ENCODE measurements at regions not wholly inside any gene's neighbourhood (a gene's known extent, or its start where the extent isn't known, plus 50 kb on each side); places are given as distances from the start of the nearest gene placed in this dataset.

GRCh38 chr9:135179976-135180375, 92.5 kb downstream of the OLFM1 start:
- TF ChIP-seq REST (IDR thresholded peaks at IDR 0.05; ENCODE audit: borderline replicate concordance), result no peak
- no peak for TF ChIP-seq REST (CRISPR knock-in tag; IDR thresholded peaks at IDR 0.05; ENCODE audit: low read depth)
- no peak for TF ChIP-seq ZNF143 (CRISPR knock-in tag; IDR thresholded peaks at IDR 0.05)
- no peak for TF ChIP-seq POLR2AphosphoS5 (IDR thresholded peaks at IDR 0.05; ENCODE audit: control insufficient read depth, insufficient read depth, low read depth, low read length)
- no peak for TF ChIP-seq IRF2 (CRISPR knock-in tag; IDR thresholded peaks at IDR 0.05)
- TF ChIP-seq ZNF589 (CRISPR knock-in tag; IDR thresholded peaks at IDR 0.05; ENCODE audit: low read depth), result no peak
- TF ChIP-seq GATAD2A (IDR thresholded peaks at IDR 0.05), result no peak
- TF ChIP-seq GABPA (tag; conservative IDR thresholded peaks at IDR 0.05; ENCODE audit: low read depth), result no peak
- TF ChIP-seq ZZZ3 (IDR thresholded peaks at IDR 0.05), result no peak
- TF ChIP-seq, protein P1, sequence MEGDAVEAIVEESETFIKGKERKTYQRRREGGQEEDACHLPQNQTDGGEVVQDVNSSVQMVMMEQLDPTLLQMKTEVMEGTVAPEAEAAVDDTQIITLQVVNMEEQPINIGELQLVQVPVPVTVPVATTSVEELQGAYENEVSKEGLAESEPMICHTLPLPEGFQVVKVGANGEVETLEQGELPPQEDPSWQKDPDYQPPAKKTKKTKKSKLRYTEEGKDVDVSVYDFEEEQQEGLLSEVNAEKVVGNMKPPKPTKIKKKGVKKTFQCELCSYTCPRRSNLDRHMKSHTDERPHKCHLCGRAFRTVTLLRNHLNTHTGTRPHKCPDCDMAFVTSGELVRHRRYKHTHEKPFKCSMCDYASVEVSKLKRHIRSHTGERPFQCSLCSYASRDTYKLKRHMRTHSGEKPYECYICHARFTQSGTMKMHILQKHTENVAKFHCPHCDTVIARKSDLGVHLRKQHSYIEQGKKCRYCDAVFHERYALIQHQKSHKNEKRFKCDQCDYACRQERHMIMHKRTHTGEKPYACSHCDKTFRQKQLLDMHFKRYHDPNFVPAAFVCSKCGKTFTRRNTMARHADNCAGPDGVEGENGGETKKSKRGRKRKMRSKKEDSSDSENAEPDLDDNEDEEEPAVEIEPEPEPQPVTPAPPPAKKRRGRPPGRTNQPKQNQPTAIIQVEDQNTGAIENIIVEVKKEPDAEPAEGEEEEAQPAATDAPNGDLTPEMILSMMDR (IDR thresholded peaks at IDR 0.05 in 2 of 3, conservative IDR thresholded peaks at IDR 0.05 in 1 of 3; ENCODE audit: insufficient read depth in 2 of 3, low read depth in 1 of 3, low read length in 3 of 3), result no peak
- no peak for TF ChIP-seq NCOA2 (IDR thresholded peaks at IDR 0.05; ENCODE audit: partially characterized antibody in 2 of 2)
- TF ChIP-seq MAFK (IDR thresholded peaks at IDR 0.05; ENCODE audit: low read length), result no peak
- TF ChIP-seq ELF1 (tag; IDR thresholded peaks at IDR 0.05), result no peak
- no peak for TF ChIP-seq ZFP30 (CRISPR knock-in tag; IDR thresholded peaks at IDR 0.05; ENCODE audit: borderline replicate concordance)
- no peak for TF ChIP-seq NONO (IDR thresholded peaks at IDR 0.05; ENCODE audit: low read depth in 2 of 2, low read length in 1 of 2)

All from K562 (cell line).